ENCODE measurements at regions not wholly inside any gene's neighbourhood (a gene's known extent, or its start where the extent isn't known, plus 50 kb on each side); places are given as distances from the start of the nearest gene placed in this dataset.

- intact Hi-C loops (cut with DNase I), result no loop called here
- no peak overlapping the region for H3K27ac ChIP-seq
These were observed 53.6 kb upstream of the UBL3 start for GRCh38 chr13:29903996-29904395.

GRCh38 chr13:29903543-29903942, 53.1 kb upstream of the UBL3 start:
- ATAC-seq (no peak), DNase-seq (no peak)
- intact Hi-C loops (cut with DNase I), result no loop called here
- Histone ChIP-seq H3K4me3 (no peak overlapping the region), H3K27ac (no peak overlapping the region), H3K4me1 (peaks cover 29% of the 10 kb centered on the region), H3K27me3 (ENCODE audit: low read depth) (no peaks in the 10 kb centered on the region), H3K36me3 (no peaks in the 10 kb centered on the region), H3K9me3 (no peaks in the 10 kb centered on the region)
- TF ChIP-seq, protein P1, sequence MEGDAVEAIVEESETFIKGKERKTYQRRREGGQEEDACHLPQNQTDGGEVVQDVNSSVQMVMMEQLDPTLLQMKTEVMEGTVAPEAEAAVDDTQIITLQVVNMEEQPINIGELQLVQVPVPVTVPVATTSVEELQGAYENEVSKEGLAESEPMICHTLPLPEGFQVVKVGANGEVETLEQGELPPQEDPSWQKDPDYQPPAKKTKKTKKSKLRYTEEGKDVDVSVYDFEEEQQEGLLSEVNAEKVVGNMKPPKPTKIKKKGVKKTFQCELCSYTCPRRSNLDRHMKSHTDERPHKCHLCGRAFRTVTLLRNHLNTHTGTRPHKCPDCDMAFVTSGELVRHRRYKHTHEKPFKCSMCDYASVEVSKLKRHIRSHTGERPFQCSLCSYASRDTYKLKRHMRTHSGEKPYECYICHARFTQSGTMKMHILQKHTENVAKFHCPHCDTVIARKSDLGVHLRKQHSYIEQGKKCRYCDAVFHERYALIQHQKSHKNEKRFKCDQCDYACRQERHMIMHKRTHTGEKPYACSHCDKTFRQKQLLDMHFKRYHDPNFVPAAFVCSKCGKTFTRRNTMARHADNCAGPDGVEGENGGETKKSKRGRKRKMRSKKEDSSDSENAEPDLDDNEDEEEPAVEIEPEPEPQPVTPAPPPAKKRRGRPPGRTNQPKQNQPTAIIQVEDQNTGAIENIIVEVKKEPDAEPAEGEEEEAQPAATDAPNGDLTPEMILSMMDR (IDR thresholded peaks at IDR 0.05), result no peak

More at GRCh38 chr13:29903996-29904395, 53.6 kb upstream of the UBL3 start:
- Histone ChIP-seq H3K4me3 (no peak overlapping the region), H3K36me3 (no peaks in the 10 kb centered on the region), H3K9me3 (no peaks in the 10 kb centered on the region), H3K27me3 (ENCODE audit: low read depth) (no peaks in the 10 kb centered on the region), H3K4me1 (peaks cover 29% of the 10 kb centered on the region)
- ATAC-seq (no peak), DNase-seq (no peak)
- TF ChIP-seq, protein P1 (IDR thresholded peaks at IDR 0.05), result no peak

DNA sequence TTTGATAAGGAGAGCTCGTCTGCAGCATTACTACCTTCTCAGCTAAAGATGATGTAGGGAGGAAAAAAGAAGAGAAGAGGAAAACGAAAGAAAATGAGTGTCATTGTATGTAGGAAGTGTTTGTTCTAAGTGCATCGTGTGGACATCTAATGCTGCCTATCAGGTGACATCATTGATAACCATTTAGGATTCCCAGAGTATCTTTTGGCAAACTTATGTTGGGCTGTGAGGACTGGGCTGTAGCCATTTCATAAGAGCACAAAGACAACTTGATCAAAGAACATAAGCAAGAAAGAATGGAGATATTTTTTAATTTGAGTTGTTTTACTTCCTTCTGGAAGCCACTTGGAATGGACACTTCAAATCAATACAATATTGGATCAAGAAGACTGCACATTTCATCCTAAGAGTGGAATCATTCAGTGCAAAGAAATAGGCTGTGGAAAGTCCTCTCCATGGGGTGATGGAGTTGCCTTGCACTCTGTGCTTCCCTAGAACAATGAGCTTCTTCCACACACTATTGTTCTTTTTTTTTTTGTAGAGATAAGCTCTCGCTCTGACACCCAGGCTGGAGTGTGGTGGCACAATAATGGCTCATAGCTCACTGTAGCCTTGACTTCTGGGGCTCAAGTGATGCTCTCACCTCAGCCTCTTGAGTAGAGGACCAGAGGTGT, 52.4 kb upstream of the UBL3 start:
- H3K36me3 ChIP-seq, result no peaks in the 10 kb centered on the region
- TF ChIP-seq, protein P1 (IDR thresholded peaks at IDR 0.05), result no peak
- no peaks in the 10 kb centered on the region for H3K27me3 ChIP-seq (ENCODE audit: low read depth)
- peaks cover 29% of the 10 kb centered on the region for H3K4me1 ChIP-seq
- peak overlapping the region; percentile 47 for H3K27ac ChIP-seq
- DNase-seq, result no peak
- ATAC-seq, result no peak
- H3K4me3 ChIP-seq, result no peak overlapping the region
- intact Hi-C loops (cut with DNase I), result no loop called here
- H3K9me3 ChIP-seq, result no peaks in the 10 kb centered on the region

DNA sequence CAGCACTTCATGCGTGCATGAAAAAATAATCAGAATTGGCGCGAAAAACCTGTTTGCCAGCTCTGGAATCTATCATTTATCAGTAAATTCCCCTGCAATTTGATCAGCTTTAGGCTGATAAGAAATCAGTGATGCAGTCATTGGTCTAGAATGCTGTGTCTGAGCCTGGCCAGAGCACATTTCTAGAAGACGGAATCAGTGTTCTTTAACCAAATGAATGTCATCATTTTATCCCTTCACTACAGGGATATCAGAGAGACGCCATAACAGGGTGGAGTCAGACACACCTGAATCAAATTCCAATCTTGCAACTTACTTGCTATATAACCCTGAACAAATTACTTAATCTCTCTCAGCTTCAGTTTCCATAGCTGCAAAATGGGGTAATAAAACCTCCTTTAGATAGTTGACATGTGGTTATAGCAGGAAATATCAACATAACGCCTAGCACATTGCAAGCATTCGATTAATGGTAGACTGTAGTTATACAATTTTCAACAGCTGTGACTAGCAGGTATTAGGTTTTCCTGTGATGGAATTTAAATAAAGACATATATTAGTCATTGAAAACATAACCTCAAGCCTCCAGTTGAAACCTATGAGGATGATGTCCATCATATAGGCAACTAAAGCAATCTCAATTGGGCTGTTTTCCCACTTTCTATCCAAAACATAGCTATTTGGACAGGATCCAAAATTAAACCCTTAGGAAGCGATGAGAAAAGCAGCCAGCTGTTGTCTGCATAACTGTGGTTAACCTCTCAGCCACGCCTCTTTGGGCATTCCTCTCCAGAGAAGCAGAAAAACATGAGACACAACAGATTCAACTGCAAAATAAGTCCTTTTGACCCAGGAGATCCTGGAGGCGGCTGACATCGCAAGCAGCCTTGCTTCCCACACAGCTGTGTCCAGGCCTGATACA, 51.6 kb upstream of the UBL3 start:
- intact Hi-C loops (cut with DNase I), result no loop called here
- no peaks in the 10 kb centered on the region for H3K27me3 ChIP-seq (ENCODE audit: low read depth)
- TF ChIP-seq, protein P1 (IDR thresholded peaks at IDR 0.05), result no peak
- H3K27ac ChIP-seq, result peak overlapping the region; percentile 47
- ATAC-seq, result peak; percentile 63 to 70
- no peaks in the 10 kb centered on the region for H3K36me3 ChIP-seq
- no peak for DNase-seq
- H3K4me3 ChIP-seq, result no peak overlapping the region
- H3K9me3 ChIP-seq, result no peaks in the 10 kb centered on the region
- peaks cover 29% of the 10 kb centered on the region for H3K4me1 ChIP-seq

Data from lower lobe of right lung (tissue), 2 donors.